Fibroblast of skin of abdomen (primary cell): ENCODE measurements at regions not wholly inside any gene's neighbourhood (a gene's known extent, or its start where the extent isn't known, plus 50 kb on each side); places are given as distances from the start of the nearest gene placed in this dataset.
A peak's percentile ranks its signal among the peaks of the same experiment; 100 is the strongest.
"Not testable (repeated sequence)": the region's sequence is repeated elsewhere in the genome, so short reads cannot be mapped to it uniquely, and the experiment has no call there.

Experiments
- DNase-seq: peaks from one replicate; pipeline ENCODE4 v3.0.0-alpha.2; 2013

DNA sequence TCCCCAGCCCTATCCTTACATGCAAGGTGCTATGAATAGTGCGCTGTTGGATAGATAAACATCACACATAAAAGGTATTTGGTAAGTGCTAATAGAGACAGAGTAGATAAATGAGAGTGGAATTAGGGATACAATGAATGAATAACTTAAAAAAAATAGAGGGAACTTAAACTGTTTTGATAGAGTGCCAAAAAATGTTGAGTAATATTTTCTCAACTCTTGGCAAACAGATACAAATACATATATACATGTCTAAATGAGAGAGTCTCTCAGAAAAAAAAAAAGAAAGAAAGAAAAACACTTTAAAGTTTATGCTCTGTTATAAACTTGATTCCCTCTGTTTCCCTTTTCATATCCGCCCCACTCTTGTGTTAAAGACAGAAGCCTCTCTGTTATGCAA, 667.4 kb downstream of the ROBO2 start:
- DNase-seq, result no peak

DNA sequence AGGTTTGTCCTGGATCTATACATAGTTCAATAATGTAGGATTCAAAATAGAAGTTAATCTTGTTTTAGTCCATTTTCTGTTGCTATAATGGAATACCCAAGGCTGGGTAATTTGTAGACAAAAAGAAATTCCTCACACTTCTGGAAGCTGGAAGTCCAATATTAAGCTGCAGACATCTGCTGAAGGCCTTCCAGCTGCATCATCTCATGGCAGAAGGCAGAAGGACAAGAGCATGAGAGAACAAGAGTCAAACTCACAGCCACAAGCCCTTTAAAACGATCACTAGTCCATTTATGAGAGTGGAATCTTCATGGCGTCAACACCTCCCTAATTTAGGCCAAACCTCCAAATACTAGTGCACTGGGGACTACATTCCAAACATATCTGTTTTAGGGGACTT, 669.3 kb downstream of the ROBO2 start:
- DNase-seq, result no peak

- no peak for DNase-seq
Observed at GRCh38 chr3:77718311-77718710, 678.4 kb downstream of the ROBO2 start.

GRCh38 chr3:77720460-77720971, 680.6 kb downstream of the ROBO2 start:
- DNase-seq, result no peak

DNA sequence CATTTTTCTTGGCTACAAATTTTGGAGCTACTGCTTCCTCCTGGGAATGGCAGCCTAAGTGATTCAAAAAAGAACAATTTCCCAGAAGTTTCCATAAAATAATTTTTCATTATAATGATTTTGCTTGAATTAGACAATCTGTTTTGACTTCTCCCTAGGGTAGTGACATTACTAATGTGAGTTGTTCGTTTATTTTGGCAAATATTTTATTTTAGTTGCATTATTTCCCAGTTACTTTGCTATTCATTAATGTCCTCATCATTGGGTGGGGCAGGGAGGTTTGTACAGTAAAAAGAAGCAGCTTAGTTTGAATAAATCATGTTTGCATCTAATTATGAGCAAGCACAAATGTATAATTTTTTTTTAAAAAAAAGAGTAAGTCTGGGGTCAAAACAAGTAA, 686.6 kb downstream of the ROBO2 start:
- no peak for DNase-seq

DNA sequence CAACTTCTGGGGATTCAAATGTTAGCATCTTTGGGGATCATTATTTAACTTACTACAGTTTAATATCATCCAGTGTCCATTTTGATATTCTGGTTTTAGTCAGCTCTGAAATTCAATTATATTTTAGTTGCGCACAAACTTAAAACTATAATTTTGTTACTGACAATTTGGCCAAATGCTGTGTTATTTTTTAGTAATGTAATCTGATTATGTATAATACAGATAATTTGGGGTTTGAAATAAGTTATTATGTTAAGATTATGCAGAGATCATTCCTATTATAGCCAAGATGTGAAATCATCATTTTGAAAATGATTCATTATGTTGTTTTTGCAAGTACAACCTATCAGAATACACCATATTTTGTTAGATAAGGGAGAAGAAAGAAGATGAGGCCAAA, 706.1 kb downstream of the ROBO2 start:
- DNase-seq, result no peak

- no peak for DNase-seq
Observed at GRCh38 chr3:77746892-77747291, 707.0 kb downstream of the ROBO2 start.

DNA sequence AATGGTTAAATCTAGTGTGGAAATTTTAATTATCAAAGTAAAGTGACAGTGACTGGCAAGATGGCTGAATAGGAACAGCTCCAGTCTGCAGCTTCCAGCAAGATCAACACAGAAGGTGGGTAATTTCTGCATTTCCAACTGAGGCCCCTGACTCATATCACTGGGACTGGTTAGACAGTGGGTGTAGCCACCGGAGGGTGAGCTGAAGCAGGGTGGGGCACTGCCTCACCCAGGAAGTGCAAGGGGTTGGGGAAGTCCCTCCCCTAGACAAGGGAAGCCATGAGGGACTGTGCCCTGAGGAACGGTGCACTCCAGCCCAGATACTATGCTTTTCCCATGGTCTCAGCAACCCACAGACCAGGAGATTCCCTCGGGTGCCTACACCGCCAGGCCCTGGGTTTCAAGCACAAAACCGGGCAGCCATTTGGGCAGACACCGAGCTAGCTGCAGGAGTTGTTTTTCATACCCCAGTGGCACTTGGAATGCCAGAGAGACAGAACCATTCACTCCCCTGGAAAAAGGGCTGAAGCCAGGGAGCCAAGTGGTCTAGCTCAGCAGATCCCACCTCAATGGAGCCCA, 716.6 kb downstream of the ROBO2 start:
- DNase-seq, result not testable (repeated sequence)

- no peak for DNase-seq
Observed at GRCh38 chr3:77772459-77772858, 732.6 kb downstream of the ROBO2 start.

GRCh38 chr3:77773084-77773483, 733.2 kb downstream of the ROBO2 start:
- no peak for DNase-seq

DNA sequence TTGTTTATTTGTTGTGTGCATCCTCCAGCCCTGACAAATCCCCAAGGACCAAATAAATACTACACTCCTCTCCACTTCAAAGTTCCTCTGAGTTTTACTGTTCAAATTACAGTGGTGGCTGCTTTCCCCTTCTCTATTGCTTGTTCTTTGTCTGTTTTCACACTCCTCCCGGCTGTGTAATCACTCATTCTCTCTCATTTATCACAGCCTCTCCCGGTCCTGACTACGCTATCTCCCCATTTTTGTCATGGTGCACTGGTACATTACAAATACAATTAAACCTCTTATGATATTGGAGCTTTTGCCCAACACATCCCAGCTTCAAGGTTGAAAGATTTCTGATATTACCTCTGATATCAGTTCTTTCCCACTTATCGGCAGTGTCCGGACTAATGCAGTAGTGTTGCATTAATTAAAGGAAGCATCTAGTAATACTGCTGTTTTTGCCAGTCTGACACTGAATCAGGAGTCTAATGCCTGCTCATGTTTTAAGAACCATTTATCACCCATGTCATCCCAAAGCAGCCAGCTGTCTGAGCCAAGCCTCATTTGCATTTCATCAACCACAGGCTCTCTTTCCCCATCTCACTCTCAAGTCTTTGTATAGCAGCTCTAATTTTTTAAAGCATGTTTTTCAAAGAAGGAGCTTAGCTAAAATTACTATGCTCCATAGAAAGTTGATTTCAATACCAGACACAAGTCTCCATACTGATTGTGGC, 740.5 kb downstream of the ROBO2 start:
- peak; percentile 12 for DNase-seq

DNA sequence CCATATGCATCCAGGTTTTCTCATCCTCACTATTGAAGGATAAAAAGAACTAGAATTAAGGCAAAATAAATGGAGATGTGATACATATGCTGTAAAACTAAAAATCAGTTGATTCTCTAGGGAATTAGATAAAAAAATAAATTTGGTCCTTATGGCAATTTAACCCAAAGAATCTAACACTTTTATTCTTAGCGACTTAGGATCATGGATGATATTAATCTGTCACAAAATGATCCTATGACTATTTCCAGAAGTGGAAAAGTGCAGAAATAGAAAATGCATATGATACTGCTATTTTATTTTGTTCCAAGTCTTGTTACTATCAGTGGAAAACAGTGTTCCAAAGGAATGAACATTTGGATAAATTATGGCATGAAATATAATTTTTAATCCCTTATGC, 746.3 kb downstream of the ROBO2 start:
- DNase-seq, result no peak

DNA sequence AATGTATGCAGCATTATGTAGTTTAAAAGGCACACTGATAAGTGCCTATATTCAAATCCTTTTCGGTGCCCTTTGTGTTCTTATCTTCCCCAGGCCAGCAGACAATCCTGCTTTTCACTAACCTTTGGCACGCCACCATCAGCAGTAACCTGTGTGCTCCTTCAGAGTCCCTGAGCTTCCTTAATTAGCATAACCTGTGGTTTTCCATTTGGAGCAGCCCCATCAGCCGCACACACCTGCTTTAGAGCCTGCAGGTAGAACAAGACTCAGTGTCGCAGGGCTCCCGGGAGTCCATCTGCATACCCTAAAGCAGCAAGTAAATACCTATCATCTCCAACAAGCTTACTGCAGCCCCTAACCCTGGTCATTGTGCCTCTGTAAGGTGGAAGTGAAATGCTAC, 755.1 kb downstream of the ROBO2 start:
- no peak for DNase-seq

GRCh38 chr3:77799278-77799677, 759.4 kb downstream of the ROBO2 start:
- no peak for DNase-seq

DNA sequence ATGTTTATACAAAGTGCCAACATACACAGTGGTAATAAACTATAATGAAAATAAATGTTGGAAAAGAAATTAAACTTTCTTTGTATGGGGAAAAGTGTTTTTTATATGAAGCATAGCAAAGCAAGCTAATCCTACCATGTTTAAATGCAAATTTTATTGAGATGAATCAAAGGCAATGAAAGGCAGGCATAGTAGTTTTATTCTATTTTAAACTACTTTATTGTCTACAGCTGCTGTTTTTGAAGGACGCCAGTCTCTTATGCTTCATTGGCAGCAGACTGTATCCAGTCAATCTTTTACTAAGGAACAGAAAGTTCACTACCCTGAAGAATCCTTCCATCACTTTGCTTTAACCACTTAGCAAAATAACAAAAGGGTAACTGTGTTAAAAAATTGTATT, 761.0 kb downstream of the ROBO2 start:
- no peak for DNase-seq

DNA sequence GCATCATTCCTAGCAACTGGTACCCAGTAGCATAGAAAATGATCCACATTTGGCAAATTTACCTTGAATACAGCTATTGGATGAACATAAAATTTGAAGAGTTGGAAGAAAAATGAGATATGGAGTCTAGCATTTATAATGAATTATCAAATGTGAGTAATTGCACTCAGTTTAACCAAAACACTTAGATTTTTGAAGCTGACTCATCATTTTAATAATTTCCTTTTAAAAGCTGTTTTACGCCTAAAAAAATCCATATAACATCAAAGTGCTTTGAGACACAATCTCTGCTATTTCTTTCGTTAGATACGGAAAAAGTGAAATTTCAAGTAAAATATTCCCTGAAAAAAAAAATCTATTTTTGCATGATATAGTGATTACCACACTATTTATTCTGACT, 767.4 kb downstream of the ROBO2 start:
- DNase-seq, result no peak

- DNase-seq, result no peak
Observed at GRCh38 chr3:77814845-77815244, 774.9 kb downstream of the ROBO2 start.

GRCh38 chr3:77815467-77815866, 775.6 kb downstream of the ROBO2 start:
- no peak for DNase-seq

DNA sequence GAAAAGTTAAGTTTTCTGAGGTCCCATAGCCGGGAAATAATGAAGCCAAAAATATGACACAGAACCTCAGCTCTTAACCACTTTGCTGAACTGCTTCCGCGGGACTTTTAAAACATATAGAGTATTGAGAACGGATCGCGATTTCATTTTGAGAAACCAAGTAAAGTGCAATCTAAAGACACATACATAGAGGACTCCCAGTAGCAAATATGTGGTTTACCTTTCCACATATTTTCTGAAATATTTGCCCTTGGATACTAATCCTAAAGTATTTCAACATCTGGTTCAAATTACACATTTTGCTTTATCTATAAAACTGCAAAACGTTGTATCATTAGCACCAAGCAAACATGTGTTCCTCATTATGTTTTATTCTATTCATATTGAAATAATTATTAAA, 776.5 kb downstream of the ROBO2 start:
- DNase-seq, result peak; percentile 56

- peak; percentile 82 for DNase-seq
Observed at GRCh38 chr3:77825001-77825827, 785.3 kb downstream of the ROBO2 start.

GRCh38 chr3:77835921-77836320, 796.0 kb downstream of the ROBO2 start:
- DNase-seq, result peak; percentile 33

DNA sequence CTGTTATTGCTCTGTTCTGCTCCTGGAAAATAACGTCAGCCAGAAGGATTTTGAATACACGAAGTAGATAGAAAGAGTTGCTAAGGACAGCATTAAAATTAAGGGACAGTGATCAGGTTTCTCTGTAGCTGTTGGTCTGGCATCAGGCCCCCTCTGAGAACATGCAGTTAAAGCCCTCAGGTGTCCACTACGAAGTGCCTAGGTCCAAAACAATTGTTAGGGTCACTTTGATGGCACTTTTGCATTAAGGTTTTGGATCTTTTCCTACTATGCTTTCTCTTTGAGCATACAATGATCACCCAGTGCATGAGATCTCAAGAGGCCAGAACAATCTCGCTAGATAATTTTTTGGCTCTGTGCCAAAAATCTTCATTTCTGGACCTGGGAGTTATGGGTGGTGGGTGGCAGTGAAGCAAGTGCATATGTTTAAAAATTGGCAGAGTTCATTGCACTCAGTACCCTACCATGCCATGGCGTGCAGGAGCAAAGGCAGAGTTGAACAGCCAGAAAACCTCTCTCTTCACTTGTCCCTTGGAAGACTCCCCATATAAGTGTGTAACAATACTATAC, 797.6 kb downstream of the ROBO2 start:
- DNase-seq, result no peak

GRCh38 chr3:77859156-77859555, 819.3 kb downstream of the ROBO2 start:
- no peak for DNase-seq
